ENCODE measurements at regions not wholly inside any gene's neighbourhood (a gene's known extent, or its start where the extent isn't known, plus 50 kb on each side); places are given as distances from the start of the nearest gene placed in this dataset.
A peak's percentile ranks its signal among the peaks of the same experiment; 100 is the strongest.

- DNase-seq = no peak
Observed at GRCh38 chr6:71433441-71433840, 144.8 kb downstream of the OGFRL1 start.

GRCh38 chr6:71444222-71444621, 155.6 kb downstream of the OGFRL1 start:
- no peak for DNase-seq

- no peak for DNase-seq
Observed at GRCh38 chr6:71446057-71446456, 157.4 kb downstream of the OGFRL1 start.

- DNase-seq = no peak
Observed at GRCh38 chr6:71446470-71446869, 157.9 kb downstream of the OGFRL1 start.

GRCh38 chr6:71452697-71453370, 164.2 kb downstream of the OGFRL1 start:
- no peak for DNase-seq

GRCh38 chr6:71453371-71453706, 164.7 kb downstream of the OGFRL1 start:
- DNase-seq = no peak

GRCh38 chr6:71454056-71454455, 165.4 kb downstream of the OGFRL1 start:
- no peak for DNase-seq

GRCh38 chr6:71457929-71458328, 169.3 kb downstream of the OGFRL1 start:
- peak; percentile 25 for DNase-seq

GRCh38 chr6:71459162-71459561, 170.6 kb downstream of the OGFRL1 start:
- DNase-seq = no peak

- DNase-seq = no peak
Observed at GRCh38 chr6:71460933-71461332, 172.3 kb downstream of the OGFRL1 start.

- no peak for DNase-seq
Observed at GRCh38 chr6:71463061-71463460, 174.4 kb downstream of the OGFRL1 start.

- no peak for DNase-seq
Observed at GRCh38 chr6:71465096-71465495, 176.5 kb downstream of the OGFRL1 start.

- DNase-seq = no peak
Observed at GRCh38 chr6:71466362-71466761, 177.8 kb downstream of the OGFRL1 start.

- no peak for DNase-seq
Observed at GRCh38 chr6:71468038-71468437, 179.4 kb downstream of the OGFRL1 start.

GRCh38 chr6:71468841-71469700, 180.5 kb downstream of the OGFRL1 start:
- no peak for DNase-seq

- no peak for DNase-seq
Observed at GRCh38 chr6:71471718-71472117, 183.1 kb downstream of the OGFRL1 start.

GRCh38 chr6:71473926-71474325, 185.3 kb downstream of the OGFRL1 start:
- no peak for DNase-seq

GRCh38 chr6:71474942-71475341, 186.3 kb downstream of the OGFRL1 start:
- DNase-seq = peak; percentile 65

GRCh38 chr6:71476371-71476770, 187.8 kb downstream of the OGFRL1 start:
- no peak for DNase-seq

GRCh38 chr6:71476872-71477271, 188.3 kb downstream of the OGFRL1 start:
- no peak for DNase-seq

GRCh38 chr6:71478834-71479541, 190.4 kb downstream of the OGFRL1 start:
- DNase-seq = peak; percentile 34

GRCh38 chr6:71480577-71480976, 192.0 kb downstream of the OGFRL1 start:
- DNase-seq = no peak

- DNase-seq = no peak
Observed at GRCh38 chr6:71481011-71481410, 192.4 kb downstream of the OGFRL1 start.

GRCh38 chr6:71481801-71482200, 193.2 kb downstream of the OGFRL1 start:
- DNase-seq = no peak
